K562 (cell line): ENCODE measurements at regions not wholly inside any gene's neighbourhood (a gene's known extent, or its start where the extent isn't known, plus 50 kb on each side); places are given as distances from the start of the nearest gene placed in this dataset.

Experiments
- CGGBP1 ChIP-seq: fragments of 250-450 bp; sonication (Bioruptor Pico); IDR thresholded peaks from 2 replicates; pipeline ENCODE4 v1.9.0; 2021; ENCODE audit warnings: mild to moderate bottlenecking
- ELF4 ChIP-seq: fragments of 450-650 bp; formaldehyde crosslinking; IDR thresholded peaks from 2 replicates; pipeline ENCODE4 v1.4.0; 2022; ENCODE audit warnings: missing genetic modification characterization
- ETS2 ChIP-seq: IDR thresholded peaks from 2 replicates; pipeline ENCODE4 v1.6.1; 2016; ENCODE audit warnings: borderline replicate concordance, missing genetic modification characterization, mild to moderate bottlenecking, moderate library complexity, missing compliant biosample characterization; ENCODE audit not compliant: poor library complexity, severe bottlenecking
- LARP7 ChIP-seq: fragments of 450-650 bp; IDR thresholded peaks from 2 replicates; pipeline ENCODE4 v1.6.1; 2016
- MCM7 ChIP-seq, 2 experiments: fragments of 450-650 bp; IDR thresholded peaks; 2 replicates each; pipeline ENCODE4 v1.6.1; 2016 to 2018
- SAP30 ChIP-seq: fragments of 200-600 bp; sonication (generic); IDR thresholded peaks from 2 replicates; pipeline ENCODE4 v1.6.1; 2012; ENCODE audit warnings: borderline replicate concordance, low read depth, mild to moderate bottlenecking, moderate library complexity, low read length, control low read depth, inconsistent platforms; ENCODE audit not compliant: insufficient read depth, poor library complexity, severe bottlenecking
- TAF15 ChIP-seq: fragments of 200-400 bp; formaldehyde crosslinking; IDR thresholded peaks from 2 replicates; pipeline ENCODE4 v1.6.1; 2017; ENCODE audit warnings: mild to moderate bottlenecking, low read depth, low read length, moderate library complexity
- TCF7L2 ChIP-seq: fragments of 150-350 bp; IDR thresholded peaks from 2 replicates; pipeline ENCODE4 v1.6.1; 2016; ENCODE audit warnings: low read depth, mild to moderate bottlenecking, low read length, moderate library complexity
- THRB ChIP-seq: fragments of 450-650 bp; formaldehyde crosslinking; conservative IDR thresholded peaks from 2 replicates; pipeline ENCODE4 v1.4.0; 2022; ENCODE audit warnings: mild to moderate bottlenecking, missing genetic modification characterization
- XRCC4 ChIP-seq: IDR thresholded peaks from one replicate; pipeline ENCODE4 v1.6.1; 2011; ENCODE audit not compliant: insufficient read depth, insufficient read length; ENCODE audit errors: extremely low read depth
- ZNF583 ChIP-seq: fragments of 250-450 bp; sonication (Bioruptor Pico); IDR thresholded peaks from 2 replicates; pipeline ENCODE4 v1.4.0; 2020
- ZNF717 ChIP-seq: fragments of 250-450 bp; sonication (Bioruptor Pico); IDR thresholded peaks from 2 replicates; pipeline ENCODE4 v1.5.0; 2021
- ZNF75A ChIP-seq: fragments of 450-650 bp; formaldehyde crosslinking; IDR thresholded peaks from 2 replicates; pipeline ENCODE4 v1.4.0; 2020; ENCODE audit warnings: mild to moderate bottlenecking
- ZNF778 ChIP-seq: fragments of 450-650 bp; formaldehyde crosslinking; IDR thresholded peaks from 2 replicates; pipeline ENCODE4 v1.4.0; 2020; ENCODE audit warnings: mild to moderate bottlenecking, moderate library complexity
- ZNF79 ChIP-seq: fragments of 250-450 bp; sonication (Bioruptor Pico); IDR thresholded peaks from 2 replicates; pipeline ENCODE4 v1.4.0; 2020; ENCODE audit warnings: low read depth, mild to moderate bottlenecking, moderate library complexity
- TF ChIP-seq, protein P1 (sequence below): fragments of 450-650 bp; IDR thresholded peaks from 2 replicates; pipeline ENCODE4 v1.7.0; 2016; ENCODE audit warnings: borderline replicate concordance
- TF ChIP-seq, protein P2 (sequence below): fragments of 450-650 bp; formaldehyde crosslinking; IDR thresholded peaks from 2 replicates; pipeline ENCODE4 v1.4.0; 2020; ENCODE audit warnings: mild to moderate bottlenecking, moderate library complexity
- TF ChIP-seq, protein P3 (sequence below): conservative IDR thresholded peaks from 2 replicates; pipeline ENCODE4 v1.6.1; 2011; ENCODE audit warnings: low read depth, mild to moderate bottlenecking, low read length; ENCODE audit not compliant: control insufficient read depth

GRCh38 chr1:161427733-161428516, 60.2 kb upstream of the CFAP126 start (continued):
- TF ChIP-seq ZNF778 (CRISPR knock-in tag) (no peak), ZNF75A (CRISPR knock-in tag) (no peak), CGGBP1 (CRISPR knock-in tag) (peak; percentile 68; the same call in 1 of the 2 replicates), ELF4 (no peak), LARP7 (no peak), TCF7L2 (no peak), XRCC4 (no peak), ETS2 (tag) (no peak), SAP30 (no peak), ZNF79 (CRISPR knock-in tag) (no peak), MCM7 (IDR thresholded peaks at IDR 0.05) (no peak), TAF15 (no peak), THRB (CRISPR knock-in tag) (no peak), ZNF583 (CRISPR knock-in tag) (no peak), ZNF717 (CRISPR knock-in tag) (no peak)
- TF ChIP-seq, protein P1, sequence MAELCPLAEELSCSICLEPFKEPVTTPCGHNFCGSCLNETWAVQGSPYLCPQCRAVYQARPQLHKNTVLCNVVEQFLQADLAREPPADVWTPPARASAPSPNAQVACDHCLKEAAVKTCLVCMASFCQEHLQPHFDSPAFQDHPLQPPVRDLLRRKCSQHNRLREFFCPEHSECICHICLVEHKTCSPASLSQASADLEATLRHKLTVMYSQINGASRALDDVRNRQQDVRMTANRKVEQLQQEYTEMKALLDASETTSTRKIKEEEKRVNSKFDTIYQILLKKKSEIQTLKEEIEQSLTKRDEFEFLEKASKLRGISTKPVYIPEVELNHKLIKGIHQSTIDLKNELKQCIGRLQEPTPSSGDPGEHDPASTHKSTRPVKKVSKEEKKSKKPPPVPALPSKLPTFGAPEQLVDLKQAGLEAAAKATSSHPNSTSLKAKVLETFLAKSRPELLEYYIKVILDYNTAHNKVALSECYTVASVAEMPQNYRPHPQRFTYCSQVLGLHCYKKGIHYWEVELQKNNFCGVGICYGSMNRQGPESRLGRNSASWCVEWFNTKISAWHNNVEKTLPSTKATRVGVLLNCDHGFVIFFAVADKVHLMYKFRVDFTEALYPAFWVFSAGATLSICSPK = no peak
- TF ChIP-seq, protein P2, sequence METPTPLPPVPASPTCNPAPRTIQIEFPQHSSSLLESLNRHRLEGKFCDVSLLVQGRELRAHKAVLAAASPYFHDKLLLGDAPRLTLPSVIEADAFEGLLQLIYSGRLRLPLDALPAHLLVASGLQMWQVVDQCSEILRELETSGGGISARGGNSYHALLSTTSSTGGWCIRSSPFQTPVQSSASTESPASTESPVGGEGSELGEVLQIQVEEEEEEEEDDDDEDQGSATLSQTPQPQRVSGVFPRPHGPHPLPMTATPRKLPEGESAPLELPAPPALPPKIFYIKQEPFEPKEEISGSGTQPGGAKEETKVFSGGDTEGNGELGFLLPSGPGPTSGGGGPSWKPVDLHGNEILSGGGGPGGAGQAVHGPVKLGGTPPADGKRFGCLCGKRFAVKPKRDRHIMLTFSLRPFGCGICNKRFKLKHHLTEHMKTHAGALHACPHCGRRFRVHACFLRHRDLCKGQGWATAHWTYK (CRISPR knock-in tag) = no peak
- TF ChIP-seq, protein P3, sequence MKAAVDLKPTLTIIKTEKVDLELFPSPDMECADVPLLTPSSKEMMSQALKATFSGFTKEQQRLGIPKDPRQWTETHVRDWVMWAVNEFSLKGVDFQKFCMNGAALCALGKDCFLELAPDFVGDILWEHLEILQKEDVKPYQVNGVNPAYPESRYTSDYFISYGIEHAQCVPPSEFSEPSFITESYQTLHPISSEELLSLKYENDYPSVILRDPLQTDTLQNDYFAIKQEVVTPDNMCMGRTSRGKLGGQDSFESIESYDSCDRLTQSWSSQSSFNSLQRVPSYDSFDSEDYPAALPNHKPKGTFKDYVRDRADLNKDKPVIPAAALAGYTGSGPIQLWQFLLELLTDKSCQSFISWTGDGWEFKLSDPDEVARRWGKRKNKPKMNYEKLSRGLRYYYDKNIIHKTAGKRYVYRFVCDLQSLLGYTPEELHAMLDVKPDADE = peak; percentile 92
